Fibroblast of the aortic adventitia (primary cell): ENCODE measurements at regions not wholly inside any gene's neighbourhood (a gene's known extent, or its start where the extent isn't known, plus 50 kb on each side); places are given as distances from the start of the nearest gene placed in this dataset.
"Not testable (repeated sequence)": the region's sequence is repeated elsewhere in the genome, so short reads cannot be mapped to it uniquely, and the experiment has no call there.

ENCODE experiments used
- DNase-seq: peaks from one replicate; pipeline ENCODE4 v3.0.0-alpha.2; 2010; ENCODE audit warnings: low read depth
- H3K4me3 ChIP-seq: 2 replicates; pipeline ENCODE4 v1.5.1; 2011; ENCODE audit warnings: low read depth, mild to moderate bottlenecking, control low read depth, low read length, moderate library complexity
- CTCF ChIP-seq: IDR thresholded peaks from 2 replicates; pipeline ENCODE4 v1.5.1; 2011; ENCODE audit warnings: mild to moderate bottlenecking, low read length, control low read depth, inconsistent platforms; ENCODE audit not compliant: insufficient read depth

GRCh38 chr3:169007145-169007544 lies 656.4 kb downstream of the MECOM start:
- DNase-seq: no peak
- no peak overlapping the region for H3K4me3 ChIP-seq
- no peak for TF ChIP-seq CTCF

- not testable (repeated sequence) for DNase-seq, H3K4me3 ChIP-seq
Measured at GRCh38 chr3:169006398-169006797, 657.1 kb downstream of the MECOM start.

GRCh38 chr3:169002689-169003088 lies 660.8 kb downstream of the MECOM start:
- no peak for TF ChIP-seq CTCF
- no peak overlapping the region for H3K4me3 ChIP-seq
- DNase-seq: no peak

DNA sequence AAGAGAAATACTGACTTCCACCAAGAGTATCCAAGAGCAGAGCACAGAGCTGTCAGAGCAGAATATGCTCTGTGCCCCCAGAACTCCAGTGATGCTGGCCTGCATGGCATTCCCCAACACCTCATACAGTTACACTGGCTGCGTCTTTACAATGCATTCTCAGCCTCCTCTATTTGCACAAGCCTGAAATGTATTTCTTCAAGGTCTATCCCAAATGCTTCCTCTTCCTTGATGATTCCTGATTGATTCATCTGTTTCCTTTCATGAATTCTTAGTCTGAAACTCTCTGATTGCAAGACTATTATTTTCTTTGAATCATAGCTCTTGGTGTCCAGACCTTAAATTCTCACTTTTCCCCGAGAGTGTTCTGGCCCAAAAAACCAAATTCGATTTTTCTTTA lies 664.7 kb downstream of the MECOM start:
- no peak for TF ChIP-seq CTCF
- DNase-seq: no peak
- H3K4me3 ChIP-seq: no peak overlapping the region

GRCh38 chr3:168997488-168997887 lies 666.0 kb downstream of the MECOM start:
- H3K4me3 ChIP-seq: no peak overlapping the region
- no peak for DNase-seq
- TF ChIP-seq CTCF: no peak

DNA sequence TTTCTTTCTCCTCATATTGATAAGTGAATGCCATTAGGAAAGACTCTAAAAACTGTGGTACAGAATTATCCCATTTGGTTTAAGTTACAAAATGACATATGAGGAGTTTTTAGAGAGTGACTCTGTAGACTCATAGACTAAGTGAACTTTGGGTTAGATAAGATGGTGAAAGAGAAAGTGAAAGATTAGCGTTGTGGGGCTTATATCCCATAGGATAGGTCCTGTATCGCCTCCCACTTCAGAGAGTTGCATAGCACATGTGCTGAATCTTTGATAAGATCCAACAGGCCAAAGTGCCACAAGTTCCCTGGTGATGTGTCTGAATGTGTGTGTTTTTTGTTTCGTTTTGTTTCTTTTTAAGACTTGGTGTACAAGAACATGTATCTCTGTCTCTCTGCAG lies 666.9 kb downstream of the MECOM start:
- no peak for TF ChIP-seq CTCF
- H3K4me3 ChIP-seq: no peak overlapping the region
- DNase-seq: peak; percentile 36

DNA sequence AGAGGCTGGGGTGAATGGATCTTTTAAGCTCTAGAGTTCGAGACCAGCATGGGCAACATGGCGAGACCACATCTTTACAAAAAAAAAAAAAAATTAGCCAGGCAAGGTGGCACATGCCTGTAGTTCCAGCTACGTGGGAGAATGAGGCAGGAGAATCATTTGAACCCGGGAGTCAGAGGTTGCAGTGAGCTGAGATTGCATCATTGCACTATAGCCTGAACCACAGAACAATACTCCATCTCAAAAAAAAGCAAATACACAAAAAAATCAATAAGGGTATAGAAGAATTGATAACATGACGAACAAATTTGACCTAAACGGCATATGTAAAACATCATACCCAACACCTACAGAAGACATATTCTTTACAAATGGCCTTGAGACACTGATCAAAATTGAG lies 668.4 kb downstream of the MECOM start:
- no peak for TF ChIP-seq CTCF

More for the DNA sequence above, 668.4 kb downstream of the MECOM start:
- no peak for DNase-seq
- no peak overlapping the region for H3K4me3 ChIP-seq
